ENCODE measurements at regions not wholly inside any gene's neighbourhood (a gene's known extent, or its start where the extent isn't known, plus 50 kb on each side); places are given as distances from the start of the nearest gene placed in this dataset.

DNA sequence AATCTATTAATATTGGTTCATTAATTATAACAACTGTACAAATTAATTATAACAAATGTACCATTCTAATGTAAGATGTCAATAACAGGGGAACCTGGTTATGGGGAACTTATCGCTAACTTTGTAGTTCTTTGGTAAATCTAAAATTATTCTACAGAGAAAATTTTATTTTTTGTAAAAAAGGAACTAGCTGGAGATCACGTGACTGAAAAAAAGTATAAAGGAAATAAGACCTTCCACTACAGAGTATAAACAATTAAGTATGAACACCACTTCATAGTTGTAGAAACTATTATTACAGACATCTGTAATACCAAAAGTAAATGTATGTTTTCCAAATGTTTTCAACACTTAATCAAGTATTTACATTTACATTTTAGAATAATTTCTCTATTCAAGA, 77.9 kb upstream of the DKK2 start:
- TF ChIP-seq CBX5 (IDR thresholded peaks at IDR 0.05; ENCODE audit: borderline replicate concordance, low read depth) (no peak), EZH2 (IDR thresholded peaks at IDR 0.05; ENCODE audit: borderline replicate concordance, low read depth, low read length) (no peak), ZNF274 (IDR thresholded peaks at IDR 0.05; ENCODE audit: borderline replicate concordance, low read depth, low read length) (no peak), CREM (IDR thresholded peaks at IDR 0.05; ENCODE audit: low read depth) (no peak), NRF1 (conservative IDR thresholded peaks at IDR 0.05 in 1 of 2, IDR thresholded peaks at IDR 0.05 in 1 of 2) (no peak), TEAD2 (tag; IDR thresholded peaks at IDR 0.05) (no peak), BMI1 (IDR thresholded peaks at IDR 0.05; ENCODE audit: low read length) (no peak), NR1H2 (CRISPR knock-in tag; IDR thresholded peaks at IDR 0.05) (no peak), ZKSCAN1 (IDR thresholded peaks at IDR 0.05; ENCODE audit: low read depth, low read length) (no peak), FOXM1 (IDR thresholded peaks at IDR 0.05; ENCODE audit: low read depth) (no peak), FOXM1 (CRISPR knock-in tag; IDR thresholded peaks at IDR 0.05; ENCODE audit: low read depth) (no peak), ZNF143 (CRISPR knock-in tag; IDR thresholded peaks at IDR 0.05) (no peak), ZC3H4 (CRISPR knock-in tag; IDR thresholded peaks at IDR 0.05; ENCODE audit: borderline replicate concordance) (no peak), CHCHD3 (CRISPR knock-in tag; IDR thresholded peaks at IDR 0.05) (no peak)
- TF ChIP-seq, protein P1, sequence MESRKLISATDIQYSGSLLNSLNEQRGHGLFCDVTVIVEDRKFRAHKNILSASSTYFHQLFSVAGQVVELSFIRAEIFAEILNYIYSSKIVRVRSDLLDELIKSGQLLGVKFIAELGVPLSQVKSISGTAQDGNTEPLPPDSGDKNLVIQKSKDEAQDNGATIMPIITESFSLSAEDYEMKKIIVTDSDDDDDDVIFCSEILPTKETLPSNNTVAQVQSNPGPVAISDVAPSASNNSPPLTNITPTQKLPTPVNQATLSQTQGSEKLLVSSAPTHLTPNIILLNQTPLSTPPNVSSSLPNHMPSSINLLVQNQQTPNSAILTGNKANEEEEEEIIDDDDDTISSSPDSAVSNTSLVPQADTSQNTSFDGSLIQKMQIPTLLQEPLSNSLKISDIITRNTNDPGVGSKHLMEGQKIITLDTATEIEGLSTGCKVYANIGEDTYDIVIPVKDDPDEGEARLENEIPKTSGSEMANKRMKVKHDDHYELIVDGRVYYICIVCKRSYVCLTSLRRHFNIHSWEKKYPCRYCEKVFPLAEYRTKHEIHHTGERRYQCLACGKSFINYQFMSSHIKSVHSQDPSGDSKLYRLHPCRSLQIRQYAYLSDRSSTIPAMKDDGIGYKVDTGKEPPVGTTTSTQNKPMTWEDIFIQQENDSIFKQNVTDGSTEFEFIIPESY (CRISPR knock-in tag; IDR thresholded peaks at IDR 0.05), result no peak

Measured in K562 (cell line).